ENCODE measurements at regions not wholly inside any gene's neighbourhood (a gene's known extent, or its start where the extent isn't known, plus 50 kb on each side); places are given as distances from the start of the nearest gene placed in this dataset.

GRCh38 chr3:162369306-162369705 lies 872.7 kb downstream of the OTOL1 start:
- H2BK20ac ChIP-seq (ENCODE audit: low read depth, low read length, poor library complexity, severe bottlenecking) = no peak overlapping the region
- no peaks in the 10 kb centered on the region for H3K27me3 Mint-ChIP-seq (ENCODE audit: low read depth)
- no peak overlapping the region for H2AFZ ChIP-seq (ENCODE audit: low read length)
- no peak for DNase-seq
- H4K8ac ChIP-seq (replicated peaks; ENCODE audit: insufficient read length, low read depth, low read length) = no peak overlapping the region
- H3K4ac ChIP-seq (ENCODE audit: low read depth, low read length) = no peak overlapping the region
- H2AK5ac ChIP-seq (ENCODE audit: insufficient read length, low read length) = no peak overlapping the region
- TF ChIP-seq CTCF (conservative IDR thresholded peaks at IDR 0.05) = no peak
- H3K14ac ChIP-seq (ENCODE audit: insufficient read depth, low read length) = no peak overlapping the region
- H2BK15ac ChIP-seq (ENCODE audit: low read depth, low read length) = no peak overlapping the region
- no peak overlapping the region for H4K91ac ChIP-seq (ENCODE audit: insufficient read length, low read depth, low read length)
- no peak overlapping the region for H3K18ac ChIP-seq (ENCODE audit: insufficient read length, low read depth, low read length)
- H3K56ac ChIP-seq (ENCODE audit: insufficient read length, low read depth, low read length) = no peak overlapping the region
- no peaks in the 10 kb centered on the region for H3K79me1 ChIP-seq (ENCODE audit: insufficient read depth, low read depth, low read length, poor library complexity, severe bottlenecking)
- H3K27me3 ChIP-seq (ENCODE audit: insufficient read depth, low read length) = no peaks in the 10 kb centered on the region
- peaks cover 8 to 10% of the 10 kb centered on the region in 2 experiments for H3K4me1 Mint-ChIP-seq
- H3K27ac ChIP-seq (ENCODE audit: insufficient read length, low read depth, low read length) = no peak overlapping the region
- no peak overlapping the region for H2BK5ac ChIP-seq (ENCODE audit: insufficient read length, low read length)
- no CpG with 5 or more reads among the region's 1 CpG for WGBS (ENCODE audit: extremely low coverage, insufficient read length, low lambda C conversion rate)
- no peak overlapping the region for H3K4me2 ChIP-seq (ENCODE audit: insufficient read depth, insufficient read length, low read length)
- no peak overlapping the region for H3K23ac ChIP-seq (ENCODE audit: insufficient read length, low read depth, low read length)
- no peak overlapping the region for H3T11ph ChIP-seq (ENCODE audit: low read length)
- H4K5ac ChIP-seq (ENCODE audit: insufficient read length, low read depth, low read length) = no peak overlapping the region
- no peak overlapping the region for H2BK120ac ChIP-seq (ENCODE audit: low read depth, low read length, poor library complexity, severe bottlenecking)
- no peaks in the 10 kb centered on the region for H3K4me1 ChIP-seq (ENCODE audit: insufficient read depth, low read length)
- H3K9me3 ChIP-seq (ENCODE audit: control insufficient read depth, low read depth, low read length) = peaks cover 4% of the 10 kb centered on the region
- H2BK12ac ChIP-seq (ENCODE audit: insufficient read length, low read depth, low read length) = no peak overlapping the region
- H3K36me3 Mint-ChIP-seq (ENCODE audit: insufficient read depth in 1 of 3, low read depth in 3 of 3) = peaks cover 3 to 14% (median 9%) of the 10 kb centered on the region in 3 experiments
- H3K4me3 Mint-ChIP-seq = no peak overlapping the region
- no peak overlapping the region for H3K9ac ChIP-seq (ENCODE audit: extremely low read depth, insufficient read length, low read length)
- no peaks in the 10 kb centered on the region for H4K20me1 ChIP-seq (ENCODE audit: control insufficient read depth, insufficient read depth, insufficient read length)
- no peaks in the 10 kb centered on the region for H3K23me2 ChIP-seq (ENCODE audit: insufficient read length, low read depth, low read length, poor library complexity, severe bottlenecking)
- peaks cover 10 to 15% of the 10 kb centered on the region in 2 experiments for H3K9me3 Mint-ChIP-seq
- H3K79me2 ChIP-seq (ENCODE audit: insufficient read depth, low read length) = no peaks in the 10 kb centered on the region
- no peak overlapping the region; a peak in 1 of 7 replicates for H3K27ac Mint-ChIP-seq

Measured in H9 (cell line).